Ovary (tissue), 3 donors: ENCODE measurements at regions not wholly inside any gene's neighbourhood (a gene's known extent, or its start where the extent isn't known, plus 50 kb on each side); places are given as distances from the start of the nearest gene placed in this dataset.

ENCODE experiments used
- EP300 ChIP-seq: sonication (generic); formaldehyde crosslinking; IDR thresholded peaks from one replicate; pipeline ENCODE4 v1.6.1; 2017; ENCODE audit warnings: antibody characterized with exemption
- TF ChIP-seq, protein P1 (sequence below), 3 donors: fragments of 450-650 bp in 2 of 3; fragments of 200-600 bp in 1 of 3; IDR thresholded peaks; one replicate each; pipeline versions ENCODE4 v1.5.1 to v1.8.0; 2016 to 2022; ENCODE audit warnings: antibody characterized with exemption in 3 of 3, mild to moderate bottlenecking in 1 of 3
- donor health status: DM: no; HTN: no; CAD: no.

DNA sequence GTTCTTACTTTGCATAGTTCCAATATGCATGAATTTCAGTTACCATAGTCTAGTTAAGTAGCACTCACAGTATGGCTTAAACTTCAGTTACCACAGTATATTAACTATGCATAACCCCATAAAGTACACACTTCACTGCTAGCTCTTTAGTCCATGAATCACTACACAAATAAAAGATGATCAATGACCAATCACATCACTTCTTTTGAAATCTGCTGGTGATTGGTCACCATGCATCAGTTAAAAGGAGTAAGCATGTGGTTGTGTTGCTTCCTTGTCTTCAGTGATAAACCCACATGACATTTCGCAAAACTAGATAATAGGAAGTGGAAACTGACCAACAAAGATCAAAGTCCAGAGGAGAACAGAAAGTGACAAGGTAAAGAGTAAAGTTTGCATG, 79.0 kb downstream of the TAF11L14 start:
- TF ChIP-seq, protein P1, sequence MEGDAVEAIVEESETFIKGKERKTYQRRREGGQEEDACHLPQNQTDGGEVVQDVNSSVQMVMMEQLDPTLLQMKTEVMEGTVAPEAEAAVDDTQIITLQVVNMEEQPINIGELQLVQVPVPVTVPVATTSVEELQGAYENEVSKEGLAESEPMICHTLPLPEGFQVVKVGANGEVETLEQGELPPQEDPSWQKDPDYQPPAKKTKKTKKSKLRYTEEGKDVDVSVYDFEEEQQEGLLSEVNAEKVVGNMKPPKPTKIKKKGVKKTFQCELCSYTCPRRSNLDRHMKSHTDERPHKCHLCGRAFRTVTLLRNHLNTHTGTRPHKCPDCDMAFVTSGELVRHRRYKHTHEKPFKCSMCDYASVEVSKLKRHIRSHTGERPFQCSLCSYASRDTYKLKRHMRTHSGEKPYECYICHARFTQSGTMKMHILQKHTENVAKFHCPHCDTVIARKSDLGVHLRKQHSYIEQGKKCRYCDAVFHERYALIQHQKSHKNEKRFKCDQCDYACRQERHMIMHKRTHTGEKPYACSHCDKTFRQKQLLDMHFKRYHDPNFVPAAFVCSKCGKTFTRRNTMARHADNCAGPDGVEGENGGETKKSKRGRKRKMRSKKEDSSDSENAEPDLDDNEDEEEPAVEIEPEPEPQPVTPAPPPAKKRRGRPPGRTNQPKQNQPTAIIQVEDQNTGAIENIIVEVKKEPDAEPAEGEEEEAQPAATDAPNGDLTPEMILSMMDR (IDR thresholded peaks at IDR 0.05), result no peak
- no peak for TF ChIP-seq EP300
